ENCODE measurements at regions not wholly inside any gene's neighbourhood (a gene's known extent, or its start where the extent isn't known, plus 50 kb on each side); places are given as distances from the start of the nearest gene placed in this dataset.
"Not testable (repeated sequence)": the region's sequence is repeated elsewhere in the genome, so short reads cannot be mapped to it uniquely, and the experiment has no call there.

DNA sequence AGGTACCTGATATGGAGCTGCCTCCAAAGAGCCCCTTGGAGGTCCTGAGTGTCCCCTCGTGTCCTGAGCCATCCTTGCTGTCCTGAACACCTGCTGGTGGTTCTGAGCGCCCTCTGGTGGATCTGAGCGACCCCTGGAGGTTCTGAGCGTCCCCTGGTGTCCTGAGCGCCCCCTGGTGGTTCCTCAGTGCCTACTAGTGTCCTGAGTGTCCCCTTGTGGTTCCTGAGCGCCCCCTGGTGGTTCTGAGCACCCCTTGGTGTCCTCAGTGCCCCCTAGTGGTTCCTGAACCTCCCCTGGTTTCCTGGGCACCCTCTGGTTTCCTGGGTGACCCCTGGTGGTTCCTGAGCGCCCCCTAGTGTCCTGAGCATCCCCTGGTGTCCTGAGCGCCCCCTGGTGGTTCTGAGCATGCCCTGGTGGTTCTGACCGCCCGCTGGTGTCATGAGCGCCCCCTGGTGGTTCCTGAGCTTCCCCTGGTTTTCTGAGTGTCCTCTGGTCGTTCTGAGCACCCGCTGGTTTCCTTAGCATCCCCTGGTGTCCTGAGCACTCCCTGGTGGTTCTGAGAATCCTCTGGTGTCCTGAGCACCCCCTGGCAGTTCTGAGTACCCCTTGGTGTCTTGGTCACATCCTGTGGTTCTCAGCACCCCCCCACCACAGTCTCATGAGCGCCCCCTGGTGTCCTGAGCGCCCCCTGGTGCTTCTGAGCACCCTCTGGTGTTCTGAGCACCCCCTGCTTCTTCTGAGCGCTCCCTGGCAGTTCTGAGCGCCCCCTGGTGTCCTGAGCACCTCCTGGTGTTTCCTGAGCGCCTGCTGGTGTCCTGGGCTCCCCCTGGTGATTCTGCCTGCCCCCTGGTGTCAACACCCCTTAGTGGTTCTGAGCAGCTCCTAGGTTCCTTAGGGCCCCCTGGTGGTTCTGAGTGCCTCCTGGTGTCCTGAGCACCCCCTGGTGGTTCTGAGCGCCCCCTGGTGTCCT lies 93.0 kb downstream of the OR4M2 start:
- TF ChIP-seq, protein P1, sequence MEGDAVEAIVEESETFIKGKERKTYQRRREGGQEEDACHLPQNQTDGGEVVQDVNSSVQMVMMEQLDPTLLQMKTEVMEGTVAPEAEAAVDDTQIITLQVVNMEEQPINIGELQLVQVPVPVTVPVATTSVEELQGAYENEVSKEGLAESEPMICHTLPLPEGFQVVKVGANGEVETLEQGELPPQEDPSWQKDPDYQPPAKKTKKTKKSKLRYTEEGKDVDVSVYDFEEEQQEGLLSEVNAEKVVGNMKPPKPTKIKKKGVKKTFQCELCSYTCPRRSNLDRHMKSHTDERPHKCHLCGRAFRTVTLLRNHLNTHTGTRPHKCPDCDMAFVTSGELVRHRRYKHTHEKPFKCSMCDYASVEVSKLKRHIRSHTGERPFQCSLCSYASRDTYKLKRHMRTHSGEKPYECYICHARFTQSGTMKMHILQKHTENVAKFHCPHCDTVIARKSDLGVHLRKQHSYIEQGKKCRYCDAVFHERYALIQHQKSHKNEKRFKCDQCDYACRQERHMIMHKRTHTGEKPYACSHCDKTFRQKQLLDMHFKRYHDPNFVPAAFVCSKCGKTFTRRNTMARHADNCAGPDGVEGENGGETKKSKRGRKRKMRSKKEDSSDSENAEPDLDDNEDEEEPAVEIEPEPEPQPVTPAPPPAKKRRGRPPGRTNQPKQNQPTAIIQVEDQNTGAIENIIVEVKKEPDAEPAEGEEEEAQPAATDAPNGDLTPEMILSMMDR (IDR thresholded peaks at IDR 0.05) = not testable (repeated sequence)
- not testable (repeated sequence) for TF ChIP-seq EP300, POLR2A (IDR thresholded peaks at IDR 0.05)

Data from ovary (tissue), 3 donors.